ACC112 (cell line): ENCODE measurements at regions not wholly inside any gene's neighbourhood (a gene's known extent, or its start where the extent isn't known, plus 50 kb on each side); places are given as distances from the start of the nearest gene placed in this dataset.

ENCODE experiments used
- H2AFZ ChIP-seq: fragments of 200-600 bp; sonication (generic); one replicate; pipeline ENCODE4 v1.6.0; 2017; ENCODE audit warnings: antibody characterized with exemption, low read length; ENCODE audit not compliant: unreplicated experiment
- H3K27ac ChIP-seq: fragments of 200-600 bp; sonication (generic); 2 replicates; pipeline ENCODE4 v1.5.1; 2014; ENCODE audit warnings: low read depth, mild to moderate bottlenecking, antibody characterized with exemption, low read length, moderate library complexity
- H3K27me3 ChIP-seq: fragments of 200-600 bp; sonication (generic); 2 replicates; pipeline ENCODE4 v1.6.1; 2014; ENCODE audit warnings: mild to moderate bottlenecking, antibody characterized with exemption, low read length, moderate library complexity, mixed read lengths; ENCODE audit not compliant: insufficient read depth
- H3K36me3 ChIP-seq: fragments of 200-600 bp; sonication (generic); 2 replicates; pipeline ENCODE4 v1.6.1; 2016; ENCODE audit warnings: mild to moderate bottlenecking, antibody characterized with exemption, low read length, moderate library complexity, mixed read lengths; ENCODE audit not compliant: insufficient read depth
- H3K4me1 ChIP-seq: fragments of 200-600 bp; sonication (generic); one replicate; pipeline ENCODE4 v1.6.1; 2016; ENCODE audit warnings: low read length, mixed read lengths; ENCODE audit not compliant: insufficient read depth, unreplicated experiment, control insufficient read depth
- H3K4me3 ChIP-seq: fragments of 200-600 bp; sonication (generic); 2 replicates; pipeline ENCODE4 v1.5.1; 2014; ENCODE audit warnings: mild to moderate bottlenecking, low read depth, low read length
- H3K79me2 ChIP-seq: fragments of 200-600 bp; sonication (generic); one replicate; pipeline ENCODE4 v1.6.0; 2016; ENCODE audit warnings: low read length; ENCODE audit not compliant: control insufficient read depth, unreplicated experiment, insufficient read depth

GRCh38 chr3:177914224-177914623, 622.0 kb upstream of the KCNMB2 start:
- Histone ChIP-seq H3K4me1 (no peaks in the 10 kb centered on the region), H3K4me3 (no peak overlapping the region), H3K27ac (no peak overlapping the region), H3K79me2 (no peaks in the 10 kb centered on the region), H3K36me3 (no peaks in the 10 kb centered on the region), H3K27me3 (no peaks in the 10 kb centered on the region), H2AFZ (no peak overlapping the region)

GRCh38 chr3:177916461-177916860, 619.8 kb upstream of the KCNMB2 start:
- Histone ChIP-seq H3K79me2 (no peaks in the 10 kb centered on the region), H3K27ac (no peak overlapping the region), H3K36me3 (no peaks in the 10 kb centered on the region), H3K27me3 (no peaks in the 10 kb centered on the region), H3K4me1 (no peaks in the 10 kb centered on the region), H3K4me3 (no peak overlapping the region), H2AFZ (no peak overlapping the region)

DNA sequence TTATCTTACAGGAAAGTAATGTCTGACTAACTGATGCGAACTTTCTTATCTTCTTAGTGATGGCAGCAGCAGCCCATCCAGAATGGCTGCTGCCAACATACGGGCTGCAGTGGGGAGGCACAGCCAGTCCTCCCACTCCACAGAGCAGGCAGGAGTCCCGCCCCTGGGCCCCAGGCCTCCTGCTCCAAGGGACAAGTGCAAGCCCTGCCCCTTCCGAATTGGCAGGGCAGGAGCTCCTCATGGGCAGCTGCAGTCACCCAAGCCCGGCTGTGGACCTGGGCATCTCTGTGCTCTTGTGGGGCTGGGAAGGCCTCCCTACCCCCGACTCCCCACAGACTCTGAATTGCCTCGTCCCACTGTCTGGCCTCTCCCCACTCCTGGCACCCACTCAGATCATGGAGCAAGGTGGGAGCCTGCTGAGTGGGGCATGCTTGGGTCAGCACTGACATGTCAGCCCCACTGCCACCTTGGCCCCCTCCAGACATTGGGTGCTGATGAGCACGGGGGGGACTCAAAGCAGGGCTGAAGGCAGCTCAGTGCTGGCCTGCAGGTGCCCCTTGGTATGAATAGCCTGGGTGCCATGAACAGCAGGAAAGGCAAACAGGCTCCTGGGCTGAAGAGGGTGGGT, 618.9 kb upstream of the KCNMB2 start:
- Histone ChIP-seq H3K27me3 (no peaks in the 10 kb centered on the region), H3K79me2 (no peaks in the 10 kb centered on the region), H2AFZ (no peak overlapping the region), H3K27ac (no peak overlapping the region), H3K4me3 (no peak overlapping the region), H3K36me3 (no peaks in the 10 kb centered on the region), H3K4me1 (no peaks in the 10 kb centered on the region)

- H3K4me1 ChIP-seq, result no peaks in the 10 kb centered on the region
- no peaks in the 10 kb centered on the region for H3K27me3 ChIP-seq
- H3K27ac ChIP-seq, result no peak overlapping the region
- H3K36me3 ChIP-seq, result no peaks in the 10 kb centered on the region
- no peaks in the 10 kb centered on the region for H3K79me2 ChIP-seq
- H3K4me3 ChIP-seq, result no peak overlapping the region
- no peak overlapping the region for H2AFZ ChIP-seq
These were observed 615.1 kb upstream of the KCNMB2 start for GRCh38 chr3:177921153-177921552.

DNA sequence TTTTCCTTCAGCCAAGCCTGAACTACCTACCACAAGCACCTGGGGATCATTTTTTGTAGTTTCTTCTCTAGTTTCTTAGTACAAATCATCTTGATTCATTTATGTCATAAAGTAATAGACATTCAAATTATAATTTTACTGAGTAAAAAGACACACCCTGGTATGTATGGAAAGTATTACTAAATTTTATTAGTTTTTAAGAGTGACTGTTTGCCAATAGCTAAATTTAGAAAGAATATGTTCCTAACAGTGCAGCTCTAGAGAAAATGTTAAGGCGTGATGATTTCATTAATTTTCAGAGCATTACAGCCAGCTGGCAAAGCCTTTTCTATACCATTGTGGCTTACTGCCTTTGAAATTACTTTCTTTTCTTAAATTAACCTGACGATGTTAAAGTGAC, 612.0 kb upstream of the KCNMB2 start:
- no peak overlapping the region for H3K27ac ChIP-seq
- no peaks in the 10 kb centered on the region for H3K36me3 ChIP-seq
- H3K27me3 ChIP-seq, result no peaks in the 10 kb centered on the region
- no peak overlapping the region for H3K4me3 ChIP-seq
- no peak overlapping the region for H2AFZ ChIP-seq
- H3K4me1 ChIP-seq, result peaks cover 9% of the 10 kb centered on the region
- no peaks in the 10 kb centered on the region for H3K79me2 ChIP-seq

DNA sequence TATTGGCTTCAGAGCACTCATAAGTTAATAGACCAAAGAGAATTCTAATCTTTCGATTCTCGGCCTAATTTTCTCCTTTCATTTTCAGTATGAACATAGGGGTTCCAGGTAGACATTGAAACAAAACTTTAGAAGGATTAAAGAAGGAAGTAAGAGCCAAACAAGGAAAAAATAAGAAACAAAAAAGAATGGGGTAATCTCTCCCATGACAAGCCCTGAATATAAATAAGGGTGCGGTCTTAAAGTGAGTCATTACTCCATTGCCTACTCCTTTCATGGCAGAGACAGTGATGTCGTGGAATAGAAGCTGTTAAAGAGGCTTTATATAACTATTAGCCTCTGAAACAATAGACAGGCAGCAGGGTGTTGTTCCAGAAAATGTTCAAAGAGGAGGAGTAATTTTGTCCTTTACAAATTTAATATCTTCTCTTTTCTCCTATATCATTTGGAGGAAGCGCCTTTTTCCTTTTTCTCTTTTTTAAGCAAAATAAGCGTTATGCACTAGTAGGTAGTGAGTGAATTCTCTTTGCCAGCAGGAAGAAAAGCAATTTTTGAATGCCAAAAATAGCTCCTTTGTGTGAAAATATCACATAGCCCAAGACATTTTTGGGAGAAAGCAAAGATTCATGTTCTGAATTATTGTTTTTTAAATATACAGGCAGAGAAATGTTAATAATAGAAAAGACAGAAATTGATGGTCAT, 607.9 kb upstream of the KCNMB2 start:
- H3K27ac ChIP-seq, result peak overlapping the region; percentile 38
- H3K79me2 ChIP-seq, result no peaks in the 10 kb centered on the region
- H3K36me3 ChIP-seq, result no peaks in the 10 kb centered on the region
- no peak overlapping the region for H3K4me3 ChIP-seq
- H2AFZ ChIP-seq, result no peak overlapping the region
- peaks cover 43% of the 10 kb centered on the region for H3K4me1 ChIP-seq
- no peaks in the 10 kb centered on the region for H3K27me3 ChIP-seq

GRCh38 chr3:177929310-177929709, 606.9 kb upstream of the KCNMB2 start:
- H3K36me3 ChIP-seq, result no peaks in the 10 kb centered on the region
- H3K79me2 ChIP-seq, result no peaks in the 10 kb centered on the region
- no peaks in the 10 kb centered on the region for H3K27me3 ChIP-seq
- H3K27ac ChIP-seq, result no peak overlapping the region
- H3K4me1 ChIP-seq, result peaks cover 53% of the 10 kb centered on the region
- no peak overlapping the region for H2AFZ ChIP-seq
- H3K4me3 ChIP-seq, result no peak overlapping the region

DNA sequence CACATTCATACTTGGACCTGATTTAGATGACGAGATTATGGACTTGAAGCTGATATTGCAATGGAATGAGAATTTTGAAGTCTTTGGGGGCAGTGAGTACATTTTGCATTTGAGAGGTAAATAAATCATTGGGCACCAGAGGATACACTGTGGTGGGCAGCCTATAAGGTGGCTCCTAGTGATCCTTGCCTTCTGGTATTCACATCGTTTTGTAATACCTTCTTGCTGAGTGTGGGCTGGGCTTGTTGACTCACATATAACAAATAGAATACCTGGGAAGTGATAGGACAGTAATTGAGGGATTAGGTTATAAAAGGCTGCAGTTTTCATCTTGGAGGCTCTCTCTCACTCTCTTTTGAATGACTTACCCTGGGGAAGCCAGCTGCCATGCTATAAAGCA, 605.5 kb upstream of the KCNMB2 start:
- H2AFZ ChIP-seq, result no peak overlapping the region
- H3K4me1 ChIP-seq, result peaks cover 54% of the 10 kb centered on the region
- no peaks in the 10 kb centered on the region for H3K79me2 ChIP-seq
- no peaks in the 10 kb centered on the region for H3K27me3 ChIP-seq
- peak overlapping the region; percentile 57 for H3K27ac ChIP-seq
- H3K36me3 ChIP-seq, result no peaks in the 10 kb centered on the region
- no peak overlapping the region for H3K4me3 ChIP-seq

DNA sequence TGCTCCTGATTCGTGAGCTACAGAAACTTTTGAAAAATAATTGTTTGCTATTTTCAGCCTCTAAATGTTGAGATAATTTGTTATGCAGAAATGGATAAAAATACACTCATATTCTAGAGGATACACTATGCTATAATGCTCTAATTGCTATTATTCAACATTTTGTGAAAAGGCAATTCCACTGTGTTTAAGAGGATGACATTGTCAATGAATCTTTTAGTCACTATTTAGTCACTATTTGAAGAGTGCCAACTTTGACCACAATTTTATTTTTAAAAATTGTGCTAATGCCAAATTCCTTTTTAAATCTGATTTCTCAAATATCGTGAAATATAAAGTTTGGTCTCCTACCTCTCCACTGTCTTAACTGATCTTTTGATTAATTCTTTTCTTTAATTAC, 604.9 kb upstream of the KCNMB2 start:
- H3K4me3 ChIP-seq, result no peak overlapping the region
- peaks cover 54% of the 10 kb centered on the region for H3K4me1 ChIP-seq
- peak overlapping the region; percentile 57 for H3K27ac ChIP-seq
- H3K79me2 ChIP-seq, result no peaks in the 10 kb centered on the region
- no peaks in the 10 kb centered on the region for H3K36me3 ChIP-seq
- no peak overlapping the region for H2AFZ ChIP-seq
- no peaks in the 10 kb centered on the region for H3K27me3 ChIP-seq

- peaks cover 54% of the 10 kb centered on the region for H3K4me1 ChIP-seq
- H3K79me2 ChIP-seq, result no peaks in the 10 kb centered on the region
- no peak overlapping the region for H2AFZ ChIP-seq
- peak overlapping the region; percentile 57 for H3K27ac ChIP-seq
- no peaks in the 10 kb centered on the region for H3K36me3 ChIP-seq
- no peaks in the 10 kb centered on the region for H3K27me3 ChIP-seq
- H3K4me3 ChIP-seq, result no peak overlapping the region
These were observed 603.9 kb upstream of the KCNMB2 start for GRCh38 chr3:177932346-177932745.
